Kidney glomerular epithelial cell (primary cell): ENCODE measurements at regions not wholly inside any gene's neighbourhood (a gene's known extent, or its start where the extent isn't known, plus 50 kb on each side); places are given as distances from the start of the nearest gene placed in this dataset.

Source experiments
- DNase-seq: peaks from one replicate; lab custom pipeline; 2025; lab: John Stamatoyannopoulos, UW

DNA sequence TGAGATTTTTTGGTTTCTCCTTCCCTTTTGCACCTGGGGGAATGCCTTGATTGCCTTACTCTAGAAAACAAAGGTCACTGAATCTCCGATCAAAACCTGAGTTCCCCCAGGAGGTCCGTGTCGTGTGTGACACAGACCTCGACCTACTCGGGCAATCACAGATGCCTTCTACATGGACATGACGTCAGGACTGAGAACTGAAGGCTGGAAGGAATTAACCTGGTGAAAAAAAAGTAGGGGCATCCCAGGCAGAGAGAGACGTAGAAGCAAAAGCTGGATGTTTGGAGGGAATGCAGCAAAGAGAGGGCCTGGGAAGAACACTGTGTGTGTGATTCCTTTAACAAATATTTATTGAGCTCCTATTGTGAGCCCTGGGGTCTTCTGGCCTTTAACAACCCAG, 178.0 kb downstream of the PRDM2 start:
- no peak for DNase-seq

DNA sequence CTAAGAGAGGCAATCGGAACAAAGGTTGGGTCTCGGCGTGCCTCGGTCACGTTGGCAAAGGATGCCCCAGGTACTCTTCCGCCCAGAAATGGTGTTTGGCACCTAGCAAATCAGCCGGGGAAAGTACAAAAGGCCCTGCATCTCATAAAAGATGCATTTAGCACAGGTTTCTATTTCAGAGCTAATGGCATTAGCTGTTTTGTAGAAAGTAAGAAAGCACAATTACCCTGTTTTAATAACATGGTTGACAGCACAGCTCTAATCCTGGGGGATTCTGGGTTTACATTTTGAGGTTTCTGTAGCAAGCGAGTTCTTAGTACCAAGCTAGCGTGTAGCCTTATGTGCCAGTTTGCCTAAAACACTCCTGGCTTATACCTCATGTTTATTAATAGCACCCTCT, 178.5 kb downstream of the PRDM2 start:
- no peak for DNase-seq

DNA sequence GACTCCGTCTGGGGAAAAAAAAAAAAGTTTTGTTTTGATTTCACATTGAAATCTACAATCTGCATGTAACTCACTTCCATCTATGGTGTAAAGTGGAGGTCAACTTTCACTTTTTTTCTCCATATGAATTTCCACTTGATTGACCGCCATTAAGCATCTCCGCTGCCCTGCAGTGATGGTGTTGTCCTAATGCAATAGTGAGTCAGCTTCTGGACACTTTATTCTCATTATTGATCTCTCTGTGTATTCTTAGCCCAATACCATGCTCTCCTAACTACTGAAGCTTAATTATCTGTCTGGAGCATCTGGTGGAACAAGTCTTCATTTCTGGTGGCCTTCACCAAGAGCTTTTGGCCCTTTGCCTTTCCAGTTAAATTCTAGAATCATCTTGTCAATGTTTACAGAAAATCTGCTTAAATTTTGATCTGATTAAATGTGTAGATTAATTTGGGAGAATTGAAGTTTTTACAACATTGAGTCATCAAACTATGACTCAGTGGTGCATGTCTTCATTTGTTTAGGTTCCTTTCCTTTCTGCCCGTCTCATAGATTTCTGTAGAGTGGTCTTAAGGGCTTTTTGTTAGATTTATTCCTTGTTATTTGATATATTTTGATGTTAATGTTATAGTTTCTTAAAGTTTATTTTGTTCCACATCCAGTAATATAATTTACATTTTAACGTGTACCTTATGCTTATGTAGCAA, 181.5 kb downstream of the PRDM2 start:
- no peak for DNase-seq

DNA sequence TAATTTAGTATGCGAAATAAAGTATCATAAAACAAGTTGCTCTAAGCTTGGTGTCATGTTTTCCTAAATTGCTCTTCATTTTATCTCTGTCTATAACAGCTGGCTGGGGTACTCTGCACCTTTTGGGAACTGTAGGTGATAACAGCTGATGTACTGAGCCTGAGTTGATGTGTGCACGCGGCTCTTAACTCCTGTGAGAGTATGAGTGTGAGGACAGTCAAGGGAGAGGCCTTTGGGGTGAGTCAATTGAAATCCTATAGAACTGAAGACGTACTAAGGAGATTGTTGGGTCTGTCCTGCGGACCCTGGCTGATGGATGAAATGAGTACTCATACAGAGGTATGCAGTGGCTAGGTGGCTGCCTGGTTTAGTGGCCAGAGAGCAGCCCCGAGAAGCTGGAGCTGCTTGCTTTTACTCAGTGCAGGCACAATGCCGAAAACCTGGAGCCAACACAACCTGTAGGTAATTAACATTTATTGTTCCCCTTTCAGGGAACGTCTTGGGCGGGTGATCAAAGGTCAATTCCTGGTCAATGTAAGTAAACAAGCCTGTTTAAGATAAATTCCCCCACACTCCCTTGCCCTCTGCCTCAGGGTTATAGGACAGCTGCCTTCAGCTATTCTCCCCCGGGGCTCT, 188.5 kb downstream of the PRDM2 start:
- no peak for DNase-seq

DNA sequence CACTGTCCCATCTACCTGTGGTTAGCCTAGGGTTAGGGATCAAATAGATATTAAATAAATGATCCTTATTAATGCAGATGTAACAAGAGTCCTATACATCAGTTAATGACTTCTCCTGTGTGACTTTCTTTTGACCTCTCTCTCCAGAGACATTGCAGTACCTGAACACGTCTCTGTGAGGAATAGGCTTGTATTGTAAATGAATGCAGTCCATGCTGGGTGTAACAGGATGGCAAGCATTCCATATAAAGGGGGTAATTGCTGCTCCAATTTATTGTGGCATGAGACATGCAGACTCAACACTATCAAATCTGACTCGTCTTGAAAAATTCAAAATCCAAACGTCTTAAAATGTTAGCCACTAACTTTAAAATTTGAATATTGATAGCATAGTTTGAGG, 189.5 kb downstream of the PRDM2 start:
- DNase-seq, result no peak

DNA sequence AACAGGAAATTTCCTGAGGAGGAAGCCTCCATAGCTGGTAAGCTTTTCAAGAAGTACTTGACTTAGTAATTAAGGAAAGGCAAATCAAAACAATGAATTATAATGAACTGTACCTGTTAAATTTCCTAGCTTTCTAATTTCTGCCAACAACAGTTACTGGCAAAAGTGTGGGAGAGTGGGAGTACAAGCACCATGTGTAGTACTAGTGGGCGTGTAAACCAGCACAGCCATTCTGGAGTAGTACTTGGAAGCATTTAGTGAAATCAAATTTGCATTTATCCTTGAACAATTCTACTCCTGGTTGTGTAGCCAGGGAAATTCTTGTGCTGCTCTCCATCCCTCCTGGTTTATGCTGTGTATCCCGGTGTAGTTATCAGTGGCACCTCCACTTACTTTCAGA, 190.8 kb downstream of the PRDM2 start:
- DNase-seq, result no peak

DNA sequence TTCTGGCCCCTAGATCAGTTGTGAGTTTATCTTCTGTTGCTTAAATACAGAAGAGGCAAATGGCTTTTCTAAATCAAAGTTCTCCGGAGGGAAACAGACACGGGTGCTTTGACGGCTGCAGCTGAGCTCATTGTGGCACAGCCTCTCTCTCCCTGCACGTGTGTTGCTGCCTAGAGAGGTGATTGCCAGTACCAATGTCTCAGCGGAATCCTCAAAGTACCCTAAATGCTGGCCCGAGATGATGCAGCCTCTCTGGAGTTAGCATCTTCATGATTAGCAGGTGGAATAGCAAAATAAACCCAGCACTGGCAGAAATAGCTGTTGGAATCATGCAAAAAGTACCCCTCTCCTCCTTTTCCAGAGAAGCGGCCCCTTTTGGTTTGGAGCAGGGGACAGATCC, 192.2 kb downstream of the PRDM2 start:
- no peak for DNase-seq

DNA sequence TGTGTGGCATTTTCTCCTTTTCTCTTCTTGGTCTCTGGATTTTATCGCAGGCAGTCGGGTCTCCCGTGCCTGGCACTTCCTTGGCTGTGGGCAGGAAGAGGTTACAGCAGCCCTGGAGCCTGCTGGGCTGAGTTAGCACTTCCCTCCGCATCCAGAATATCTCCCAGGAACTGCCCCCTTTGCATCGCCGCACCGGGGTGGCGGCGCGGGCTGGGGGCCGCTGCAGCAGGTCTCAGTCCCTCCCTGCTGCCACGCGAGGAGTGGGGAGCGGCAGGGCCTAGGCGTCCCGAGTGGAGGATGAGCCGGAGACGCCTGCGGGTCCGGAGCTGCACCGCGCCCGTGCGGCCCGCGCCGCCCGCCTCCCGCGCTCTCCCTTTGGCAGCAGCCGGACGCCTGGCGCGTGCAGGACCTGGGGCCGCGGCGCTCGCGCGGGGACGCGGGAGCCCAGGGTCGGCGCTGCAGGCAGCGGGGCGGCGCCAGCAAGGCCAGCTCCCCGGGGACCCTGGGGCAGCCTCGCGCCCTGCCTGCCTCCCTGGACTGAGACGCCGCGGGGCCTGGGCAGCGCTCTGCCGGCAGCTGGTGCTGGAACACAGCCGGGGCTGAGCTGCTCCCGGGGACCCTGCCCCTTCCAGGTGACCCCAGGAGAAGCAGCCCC, 192.8 kb downstream of the PRDM2 start:
- DNase-seq, result no peak

DNA sequence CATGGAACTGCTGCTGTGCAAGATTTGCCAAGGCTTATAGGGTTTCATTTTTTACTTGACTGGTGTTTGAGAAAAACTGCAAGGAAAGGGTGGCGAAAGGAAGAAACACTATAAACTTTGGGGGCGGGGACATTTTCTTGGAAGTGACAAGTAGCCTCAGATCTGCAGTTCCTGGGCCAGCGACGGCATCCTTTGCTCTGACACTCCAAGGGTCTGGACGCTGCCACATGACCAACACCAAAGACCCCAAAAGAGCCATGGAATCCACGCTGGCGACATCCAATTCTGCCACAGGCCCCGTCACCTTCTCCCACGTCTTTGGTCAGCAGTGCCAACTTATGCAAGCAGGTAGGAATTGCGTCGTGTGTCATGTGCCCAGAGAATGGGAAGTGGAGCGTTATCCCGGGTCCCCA, 193.4 kb downstream of the PRDM2 start:
- no peak for DNase-seq

DNA sequence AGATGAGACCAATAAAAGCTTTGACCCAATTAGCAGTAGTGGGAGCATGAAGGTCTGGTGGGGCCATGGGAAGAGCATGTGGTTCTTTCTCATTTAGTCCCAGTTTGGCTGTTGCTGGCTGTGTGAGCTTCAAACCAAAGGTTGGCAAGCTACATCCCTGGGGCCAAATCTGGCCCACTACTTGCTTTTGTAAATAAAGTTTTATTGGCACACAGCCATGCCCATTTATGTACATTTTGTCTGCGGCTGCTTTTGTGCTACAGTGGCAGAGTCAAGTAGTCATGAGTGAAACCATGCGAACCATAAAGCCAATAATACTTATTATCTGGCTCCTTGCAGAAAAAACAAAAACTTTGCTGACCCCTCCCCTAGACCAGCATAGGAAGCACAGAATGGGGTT, 196.9 kb downstream of the PRDM2 start:
- DNase-seq, result no peak

DNA sequence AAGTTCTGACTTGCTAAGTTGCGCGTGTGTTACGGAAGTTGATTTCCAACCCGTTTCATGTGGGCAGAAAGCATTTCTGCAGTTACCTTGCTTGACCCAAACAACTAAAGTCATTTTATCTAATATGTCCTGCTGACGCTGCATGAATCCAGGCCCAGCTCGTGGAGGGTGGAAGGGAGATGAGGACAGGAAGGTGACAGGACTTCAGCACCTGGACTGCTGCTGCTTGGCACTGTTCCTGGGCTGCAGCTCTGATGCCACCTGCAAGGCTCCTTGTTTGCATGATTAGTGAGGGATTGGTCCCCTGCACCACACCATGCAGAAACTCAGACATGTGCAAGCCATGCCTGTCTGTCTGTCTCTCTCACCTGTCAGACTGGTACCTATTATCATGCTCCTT, 198.4 kb downstream of the PRDM2 start:
- DNase-seq, result no peak

DNA sequence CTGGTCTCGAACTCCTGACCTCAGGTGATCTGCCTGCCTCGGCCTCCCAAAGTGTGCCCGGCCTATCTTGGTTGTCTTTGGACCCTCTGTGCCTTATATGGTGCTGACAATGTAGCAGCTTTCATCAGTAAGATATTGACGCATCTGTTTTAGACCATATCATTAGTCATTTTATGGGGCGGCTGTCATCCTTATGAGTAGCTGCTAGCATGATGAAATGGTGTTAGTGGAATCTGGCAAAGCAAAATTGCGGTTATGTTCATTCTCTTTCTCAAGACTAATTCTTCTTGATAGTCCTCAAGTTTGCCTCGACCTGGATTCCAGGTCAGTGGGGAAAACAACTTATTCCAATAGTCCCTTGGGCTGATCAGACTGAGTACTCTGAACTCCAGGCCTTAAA, 199.9 kb downstream of the PRDM2 start:
- no peak for DNase-seq

DNA sequence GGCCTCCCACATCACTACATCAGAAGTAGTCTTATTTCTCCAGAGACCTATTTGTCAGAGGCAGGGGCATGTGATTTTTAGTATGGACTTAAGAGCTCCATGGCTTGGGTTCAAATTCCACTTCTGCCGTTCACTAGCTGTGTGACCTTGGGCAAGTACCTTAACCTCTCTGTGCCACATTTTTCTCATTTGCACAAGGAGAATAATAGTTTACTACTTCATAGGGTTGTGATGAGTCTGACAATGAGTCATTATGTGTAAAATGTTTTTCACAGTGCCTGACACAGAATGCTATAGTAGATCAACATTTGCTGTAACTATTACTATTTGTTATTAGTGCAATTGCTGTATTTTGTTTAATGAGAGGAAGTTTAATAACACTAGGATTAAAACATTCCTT, 200.6 kb downstream of the PRDM2 start:
- DNase-seq, result no peak

DNA sequence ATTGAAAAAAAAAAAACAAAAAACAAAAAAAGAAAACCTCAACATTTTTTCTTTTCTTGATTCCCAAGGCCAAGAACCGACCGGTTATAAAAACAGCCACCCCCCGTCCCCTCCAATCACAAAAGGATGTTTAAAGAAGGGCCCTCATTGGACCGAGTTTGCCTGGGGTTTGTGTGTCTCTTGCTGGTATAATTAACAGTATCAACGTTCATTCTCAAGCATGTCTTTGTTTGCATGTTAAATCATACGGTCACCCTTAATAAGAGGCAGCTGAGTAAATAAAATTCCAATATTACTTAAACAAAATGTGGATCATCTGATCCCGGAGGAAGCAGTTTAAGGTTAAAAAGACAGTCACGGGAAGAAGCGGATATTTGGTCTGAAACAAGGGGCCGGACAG, 201.1 kb downstream of the PRDM2 start:
- no peak for DNase-seq

DNA sequence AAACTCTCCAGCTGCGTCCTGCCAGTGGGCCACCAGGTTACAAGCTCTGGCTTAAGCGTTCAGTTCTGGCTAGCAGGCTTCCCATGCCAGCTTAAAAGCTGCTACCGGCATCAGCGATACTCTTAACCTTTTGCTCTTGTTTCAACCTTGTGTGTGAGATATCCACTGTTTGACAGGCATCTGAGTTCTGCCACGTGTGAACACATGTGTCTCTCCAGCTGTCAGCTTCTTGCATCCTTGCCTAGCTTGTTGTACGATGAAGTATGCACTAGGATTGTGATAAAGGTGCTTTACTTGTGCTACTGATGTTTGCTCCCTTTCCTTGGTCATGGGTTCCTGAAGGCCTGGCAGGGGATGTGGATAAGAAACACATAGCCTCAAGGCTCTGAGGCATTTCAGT, 201.6 kb downstream of the PRDM2 start:
- DNase-seq, result no peak

DNA sequence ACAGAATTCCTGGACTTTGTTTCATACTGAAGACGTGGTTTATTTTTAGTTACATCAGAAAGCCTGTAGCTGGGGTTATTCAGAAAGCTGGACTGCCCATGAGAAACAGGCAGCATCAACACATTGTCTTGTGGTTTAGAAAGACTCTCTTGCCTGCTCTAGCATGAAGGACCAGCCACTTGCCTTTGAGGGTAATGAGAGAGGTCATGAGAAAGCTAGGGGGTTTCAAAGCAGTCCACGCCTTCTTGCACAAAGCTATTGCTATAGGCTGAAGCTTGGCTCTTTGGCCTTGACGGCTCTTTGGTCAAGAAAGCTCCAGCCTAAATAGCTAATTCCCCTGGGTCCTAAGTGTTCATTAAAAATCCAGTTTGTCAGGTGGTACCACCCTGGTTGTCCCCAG, 208.1 kb downstream of the PRDM2 start:
- no peak for DNase-seq

DNA sequence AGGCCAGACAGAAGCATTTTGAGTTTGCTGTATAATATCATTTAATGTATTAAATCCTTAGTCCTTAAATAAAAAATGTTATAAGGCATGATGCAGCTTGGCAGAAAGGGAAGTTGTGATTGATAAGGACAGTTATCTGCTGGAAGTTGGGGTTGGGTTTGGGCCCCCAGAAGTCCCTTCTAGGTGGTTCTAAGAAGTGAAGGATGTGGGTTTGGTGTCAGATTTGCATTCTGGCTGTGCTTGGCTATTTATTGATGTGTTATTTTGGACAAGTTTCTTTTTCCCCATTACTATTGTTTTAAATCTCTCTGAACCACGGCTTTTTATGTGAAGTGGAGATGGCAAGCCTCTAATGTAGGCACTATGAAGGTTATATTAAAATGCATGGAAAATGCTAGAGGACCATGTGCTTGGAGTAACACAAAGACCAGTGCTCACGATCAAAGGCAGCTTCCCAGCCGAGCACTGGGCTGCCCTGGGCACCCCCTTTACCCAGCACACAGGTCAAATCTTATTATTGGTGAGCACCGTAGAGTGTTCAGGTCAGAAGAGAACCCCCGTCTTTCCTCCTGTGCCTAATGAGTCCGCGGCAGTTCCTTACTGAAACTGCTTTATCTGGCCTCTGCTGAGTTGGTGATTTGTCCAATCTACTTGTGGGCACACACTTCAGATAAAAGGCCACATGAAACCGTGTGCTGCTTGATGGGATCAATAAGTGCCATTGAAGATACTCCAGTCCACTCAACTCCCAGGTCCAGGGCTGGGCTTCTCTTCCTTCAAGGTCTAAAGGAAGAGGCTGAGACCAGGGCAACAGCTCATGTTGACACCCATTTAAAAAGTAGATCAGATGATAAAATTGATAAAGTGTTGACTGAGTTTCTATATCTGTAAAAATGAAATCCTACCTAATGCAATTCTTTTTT, 212.0 kb downstream of the PRDM2 start:
- no peak for DNase-seq

DNA sequence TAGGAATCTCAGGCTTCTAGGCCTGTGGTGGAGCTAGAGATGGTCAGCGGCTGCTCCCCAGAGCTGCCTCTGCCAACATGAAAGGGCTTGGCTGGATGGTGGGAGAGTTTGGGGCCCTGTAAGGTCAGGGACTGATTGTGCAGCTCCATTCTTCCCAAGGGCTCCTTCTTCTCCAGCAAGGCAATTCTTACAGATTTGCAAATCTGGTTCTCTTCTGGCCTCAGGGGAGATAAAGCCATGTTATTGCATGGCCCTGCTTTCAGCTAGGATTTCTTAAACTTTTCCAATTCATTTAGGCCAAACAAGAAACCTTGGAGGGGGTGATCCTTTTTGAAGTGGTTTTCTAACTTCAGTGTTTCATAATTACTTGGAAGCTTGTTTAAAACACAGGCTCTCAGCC, 213.4 kb downstream of the PRDM2 start:
- DNase-seq, result no peak

DNA sequence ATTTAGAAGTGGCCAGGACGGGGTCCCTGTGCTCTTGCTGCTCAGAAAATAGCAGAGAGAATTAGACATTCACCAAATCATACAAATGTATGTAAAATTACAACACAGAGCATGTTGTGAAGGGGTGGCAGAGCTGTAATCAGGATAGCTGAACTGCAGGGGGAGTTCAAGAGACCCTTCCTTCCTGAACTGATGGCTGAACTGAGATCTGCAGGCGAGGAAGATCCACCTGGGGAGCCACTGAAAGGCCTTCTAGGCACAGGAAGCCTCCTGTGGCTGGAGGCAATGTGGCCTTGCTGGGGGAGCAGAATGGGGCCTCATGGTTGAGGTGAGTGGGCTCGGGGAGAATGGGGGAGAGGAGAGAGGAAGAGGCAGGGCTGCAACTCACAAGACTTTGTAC, 216.5 kb downstream of the PRDM2 start:
- DNase-seq, result no peak

DNA sequence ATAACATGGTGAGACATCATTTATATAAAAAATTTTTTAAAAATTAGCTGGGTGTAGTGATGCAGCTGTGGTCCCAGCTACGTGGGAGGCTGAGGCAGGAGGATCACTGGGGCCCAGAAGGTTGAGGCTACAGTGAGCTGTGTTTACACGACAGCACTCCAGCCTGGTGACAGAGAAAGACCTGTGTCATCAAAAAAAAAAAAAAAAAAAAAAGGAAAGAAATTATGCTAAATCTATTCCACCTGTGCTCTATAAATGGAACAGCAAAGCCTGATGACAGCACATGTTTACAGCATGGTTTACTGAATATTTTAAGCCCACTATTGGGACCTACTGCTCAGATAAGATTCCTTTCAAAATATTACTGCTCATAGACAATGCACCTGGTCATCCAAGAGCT, 217.6 kb downstream of the PRDM2 start:
- no peak for DNase-seq

DNA sequence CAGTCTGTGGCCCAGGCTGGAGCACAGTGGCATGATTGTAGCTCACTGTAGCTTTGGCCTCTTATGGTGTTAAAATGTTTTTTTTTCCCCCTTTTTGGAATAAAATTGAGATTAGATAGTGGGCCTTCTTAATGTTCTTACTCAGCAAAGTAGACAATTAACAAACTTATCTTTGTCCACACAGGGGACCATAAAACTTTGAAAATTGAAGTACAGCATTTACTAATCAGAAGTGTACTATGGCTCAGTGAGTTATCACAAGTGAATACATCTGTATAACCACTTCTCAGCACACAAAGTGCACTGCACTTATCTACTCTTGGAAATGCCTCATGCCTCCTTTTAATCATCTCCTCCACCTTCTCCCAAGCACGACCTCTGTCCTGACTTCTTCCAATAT, 218.9 kb downstream of the PRDM2 start:
- no peak for DNase-seq

DNA sequence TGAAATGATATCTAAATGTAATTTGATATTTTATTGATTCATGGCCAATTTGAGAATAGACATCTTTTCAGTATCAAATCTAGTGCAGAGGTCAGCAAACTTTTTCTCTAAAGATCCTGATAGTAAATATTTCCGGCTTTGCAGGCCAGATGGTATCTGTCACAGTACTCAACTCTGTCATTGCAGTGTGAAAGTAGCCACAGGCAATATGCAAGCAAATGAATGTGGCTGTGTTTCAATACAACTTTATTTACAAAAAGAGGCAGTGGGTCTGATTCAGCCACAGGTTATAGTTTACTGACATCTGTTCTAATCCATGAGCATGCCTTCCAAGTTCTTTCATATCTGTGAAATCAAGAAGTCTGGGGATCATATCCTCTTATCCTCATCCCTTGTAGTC, 221.2 kb downstream of the PRDM2 start:
- no peak for DNase-seq
